Ascending aorta (tissue), 2 donors: ENCODE measurements at regions not wholly inside any gene's neighbourhood (a gene's known extent, or its start where the extent isn't known, plus 50 kb on each side); places are given as distances from the start of the nearest gene placed in this dataset.
"Not testable (repeated sequence)": the region's sequence is repeated elsewhere in the genome, so short reads cannot be mapped to it uniquely, and the experiment has no call there.

ENCODE experiments used
- DNase-seq, 2 donors: peaks; one replicate each; pipeline ENCODE4 v3.0.0-alpha.2; 2019; ENCODE audit warnings: low spot score in 2 of 2
- H3K27ac ChIP-seq, 2 donors: fragments of 200-600 bp; sonication (generic); one replicate each; pipeline ENCODE4 v1.5.1; 2016 to 2017; ENCODE audit warnings: mild to moderate bottlenecking in 1 of 2
- H3K27me3 ChIP-seq: fragments of 200-600 bp; sonication (generic); one replicate; pipeline ENCODE4 v1.5.1; 2017
- H3K36me3 ChIP-seq, 2 donors: fragments of 200-600 bp; sonication (generic); one replicate each; pipeline ENCODE4 v1.5.1; 2016
- H3K4me1 ChIP-seq, 2 donors: fragments of 200-600 bp; sonication (generic); one replicate each; pipeline ENCODE4 v1.5.1; 2016 to 2017; ENCODE audit warnings: mild to moderate bottlenecking in 1 of 2
- H3K4me3 ChIP-seq, 2 donors: fragments of 200-600 bp; sonication (generic); one replicate each; pipeline ENCODE4 v1.5.1; 2016 to 2017; ENCODE audit warnings: mild to moderate bottlenecking in 1 of 2
- H3K9me3 ChIP-seq, 2 donors: fragments of 200-600 bp; sonication (generic); one replicate each; pipeline ENCODE4 v1.5.1; 2016
- intact Hi-C: fragments of 100-400 bp; cut with DNase I; formaldehyde crosslinking; loops from one replicate; pipeline ENCODE4 v1.15.1; 2023
- TF ChIP-seq, protein P1 (sequence below), 3 experiments: fragments of 200-600 bp in 2 of 3; fragments of 450-650 bp in 1 of 3; sonication (generic) in 2 of 3; IDR thresholded peaks; one replicate each; pipeline ENCODE4 v1.5.1; 2016 to 2019; ENCODE audit warnings: antibody characterized with exemption in 3 of 3, mild to moderate bottlenecking in 1 of 3, moderate library complexity in 1 of 3

DNA sequence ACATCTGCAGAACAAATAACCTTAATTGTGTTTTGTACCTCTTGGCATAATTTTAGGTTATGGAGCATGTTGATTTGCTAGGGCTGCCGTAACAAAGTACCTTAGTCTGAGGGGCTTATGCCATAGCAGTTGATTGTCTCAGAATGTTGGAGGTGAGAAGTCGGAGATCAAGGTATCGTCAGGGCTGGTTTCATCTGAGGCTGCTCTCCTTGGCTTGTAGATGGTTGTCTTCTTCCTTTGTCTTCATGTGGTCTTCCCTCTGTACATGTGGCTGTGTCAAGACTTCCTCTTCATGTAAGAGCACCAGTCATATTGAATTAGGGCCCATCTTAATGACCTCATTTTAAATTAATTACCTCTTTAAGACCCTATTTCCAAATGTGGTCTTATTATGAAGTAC is 64.4 kb upstream of the PTHLH start:
- Histone ChIP-seq H3K27ac (no peak overlapping the region), H3K9me3 (no peaks in the 10 kb centered on the region), H3K27me3 (no peaks in the 10 kb centered on the region), H3K4me1 (no peaks in the 10 kb centered on the region), H3K4me3 (no peak overlapping the region), H3K36me3 (no peaks in the 10 kb centered on the region)
- TF ChIP-seq, protein P1, sequence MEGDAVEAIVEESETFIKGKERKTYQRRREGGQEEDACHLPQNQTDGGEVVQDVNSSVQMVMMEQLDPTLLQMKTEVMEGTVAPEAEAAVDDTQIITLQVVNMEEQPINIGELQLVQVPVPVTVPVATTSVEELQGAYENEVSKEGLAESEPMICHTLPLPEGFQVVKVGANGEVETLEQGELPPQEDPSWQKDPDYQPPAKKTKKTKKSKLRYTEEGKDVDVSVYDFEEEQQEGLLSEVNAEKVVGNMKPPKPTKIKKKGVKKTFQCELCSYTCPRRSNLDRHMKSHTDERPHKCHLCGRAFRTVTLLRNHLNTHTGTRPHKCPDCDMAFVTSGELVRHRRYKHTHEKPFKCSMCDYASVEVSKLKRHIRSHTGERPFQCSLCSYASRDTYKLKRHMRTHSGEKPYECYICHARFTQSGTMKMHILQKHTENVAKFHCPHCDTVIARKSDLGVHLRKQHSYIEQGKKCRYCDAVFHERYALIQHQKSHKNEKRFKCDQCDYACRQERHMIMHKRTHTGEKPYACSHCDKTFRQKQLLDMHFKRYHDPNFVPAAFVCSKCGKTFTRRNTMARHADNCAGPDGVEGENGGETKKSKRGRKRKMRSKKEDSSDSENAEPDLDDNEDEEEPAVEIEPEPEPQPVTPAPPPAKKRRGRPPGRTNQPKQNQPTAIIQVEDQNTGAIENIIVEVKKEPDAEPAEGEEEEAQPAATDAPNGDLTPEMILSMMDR (IDR thresholded peaks at IDR 0.05) = no peak
- DNase-seq = no peak
- intact Hi-C loops = no loop called here

DNA sequence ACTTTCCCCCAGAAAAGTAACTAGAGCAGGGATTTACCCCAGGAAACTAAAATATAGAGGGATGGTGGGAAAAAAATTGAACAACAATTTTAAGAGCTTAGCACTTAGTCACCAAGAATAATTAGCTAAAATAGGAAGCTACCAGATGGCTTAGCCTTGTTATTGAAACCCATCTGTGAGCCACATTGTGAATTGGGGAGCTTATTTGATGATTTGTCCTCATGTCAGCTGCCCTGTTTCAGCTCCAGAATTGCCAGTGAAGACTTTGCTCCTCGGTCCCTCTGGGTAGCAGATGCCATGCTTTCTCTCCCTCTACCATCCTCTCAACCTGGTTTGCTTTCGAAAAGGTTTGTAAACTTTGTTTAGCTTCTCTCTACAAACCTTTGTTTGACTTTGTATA is 67.7 kb upstream of the PTHLH start:
- no peak for DNase-seq
- Histone ChIP-seq H3K4me3 (no peak overlapping the region), H3K9me3 (no peaks in the 10 kb centered on the region), H3K36me3 (no peaks in the 10 kb centered on the region), H3K4me1 (no peaks in the 10 kb centered on the region), H3K27ac (no peak overlapping the region), H3K27me3 (no peaks in the 10 kb centered on the region)
- intact Hi-C loops = no loop called here
- TF ChIP-seq, protein P1 (IDR thresholded peaks at IDR 0.05) = no peak

DNA sequence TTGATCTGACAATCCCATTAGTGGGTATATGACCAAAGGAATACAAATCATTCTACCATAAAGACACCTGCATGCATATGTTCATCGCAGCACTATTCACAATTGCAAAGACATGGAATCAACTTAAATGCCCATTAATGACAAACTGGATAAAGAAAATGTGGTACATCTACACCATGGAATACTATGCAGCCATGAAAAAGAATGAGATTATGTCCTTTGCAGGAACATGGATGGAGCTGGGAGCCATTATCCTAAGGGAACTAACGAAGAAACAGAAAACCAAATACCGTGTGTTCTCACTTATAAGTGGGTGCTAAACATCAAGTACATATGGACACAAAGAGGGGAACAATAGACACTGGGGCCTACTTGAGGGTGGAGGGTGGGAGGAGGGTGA is 74.1 kb upstream of the PTHLH start:
- H3K27me3 ChIP-seq, H3K9me3 ChIP-seq, H3K4me1 ChIP-seq, H3K27ac ChIP-seq, H3K4me3 ChIP-seq, intact Hi-C loops, H3K36me3 ChIP-seq, DNase-seq: not testable (repeated sequence)

DNA sequence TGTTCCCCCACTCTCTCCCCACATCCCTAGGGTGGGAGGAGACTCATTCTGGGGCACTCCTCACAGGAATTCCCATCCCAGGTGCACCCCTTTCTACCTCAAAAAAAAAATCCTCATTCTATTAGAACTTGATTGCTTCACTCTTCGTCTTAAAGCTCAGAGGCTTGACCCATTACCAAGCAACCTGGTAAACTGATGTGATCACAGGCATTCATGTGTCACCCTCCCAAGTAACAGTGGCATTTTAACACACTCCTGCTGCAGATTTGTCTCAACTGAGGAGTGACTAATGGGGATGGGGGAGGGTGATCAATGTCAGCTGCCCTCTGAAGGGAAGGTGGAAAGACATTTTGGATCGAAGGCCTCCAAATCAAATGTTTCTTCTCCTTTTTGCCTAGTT is 78.1 kb upstream of the PTHLH start:
- no peaks in the 10 kb centered on the region for H3K4me1 ChIP-seq
- TF ChIP-seq, protein P1 (IDR thresholded peaks at IDR 0.05) = no peak
- intact Hi-C loops = no loop called here
- no peak overlapping the region for H3K4me3 ChIP-seq
- H3K27ac ChIP-seq = no peak overlapping the region
- no peaks in the 10 kb centered on the region for H3K9me3 ChIP-seq
- H3K27me3 ChIP-seq = no peaks in the 10 kb centered on the region
- no peaks in the 10 kb centered on the region for H3K36me3 ChIP-seq
- no peak for DNase-seq

DNA sequence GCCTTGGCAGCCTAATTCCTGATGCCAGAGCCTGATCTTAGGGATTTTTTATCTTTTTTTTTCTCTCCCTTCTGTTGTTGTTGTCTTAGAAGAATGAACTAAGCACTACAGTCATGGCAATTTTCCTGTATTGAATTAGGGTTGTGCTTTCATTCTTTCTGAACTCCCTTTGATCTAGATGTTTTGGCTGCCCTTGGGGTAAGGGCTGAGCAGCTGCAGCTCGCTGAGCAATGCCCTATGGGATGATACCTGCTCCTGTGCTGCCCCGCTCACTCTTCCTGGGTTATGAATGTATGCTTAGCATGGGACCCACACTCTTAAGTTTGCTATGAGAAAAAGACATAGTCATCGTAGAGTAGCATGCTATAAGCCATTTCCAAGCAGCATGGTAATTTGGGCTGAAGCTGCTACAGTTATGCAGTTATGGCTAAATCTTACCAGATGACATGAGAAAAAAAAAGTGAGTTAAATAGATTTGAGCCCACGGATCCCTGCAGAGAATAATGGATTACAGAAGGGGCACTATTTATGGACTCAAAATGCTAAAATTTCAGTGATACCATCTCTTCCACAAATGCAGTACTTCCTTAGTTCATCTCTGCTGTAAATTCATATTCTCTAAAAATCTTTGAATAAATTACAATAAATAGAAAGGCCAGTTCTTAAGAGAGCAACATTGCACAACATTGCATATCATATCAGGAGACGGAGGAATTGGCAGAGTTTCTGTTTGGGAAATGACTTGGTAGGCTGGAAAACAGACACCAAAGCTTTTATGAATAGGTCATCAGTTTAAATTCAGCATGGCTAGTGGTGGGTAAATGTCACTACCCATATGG is 79.2 kb upstream of the PTHLH start:
- intact Hi-C loops = no loop called here
- no peaks in the 10 kb centered on the region for H3K27me3 ChIP-seq
- H3K36me3 ChIP-seq = no peaks in the 10 kb centered on the region
- H3K4me3 ChIP-seq = no peak overlapping the region
- no peak for DNase-seq
- no peaks in the 10 kb centered on the region for H3K4me1 ChIP-seq
- H3K27ac ChIP-seq = no peak overlapping the region
- no peaks in the 10 kb centered on the region for H3K9me3 ChIP-seq
- TF ChIP-seq, protein P1 (IDR thresholded peaks at IDR 0.05) = no peak

DNA sequence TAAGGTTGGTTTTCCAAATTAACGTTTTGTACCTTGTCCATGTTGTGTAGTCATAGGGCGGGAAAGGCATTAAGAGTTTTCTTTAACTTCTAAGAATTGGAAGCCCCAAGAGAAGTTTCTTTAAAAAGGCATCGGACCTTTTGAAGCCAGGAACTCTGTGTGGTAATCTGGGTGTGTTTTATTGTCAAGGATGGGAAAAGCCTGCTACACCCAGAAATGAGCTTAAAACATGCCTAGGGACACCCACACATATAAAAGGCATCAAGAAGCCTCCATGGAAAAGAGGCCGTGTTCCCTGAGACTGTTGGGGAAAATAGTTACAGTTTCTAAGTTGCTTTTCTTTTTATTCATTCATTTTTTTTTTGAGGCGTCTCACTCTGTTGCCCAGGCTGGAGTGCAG is 81.0 kb upstream of the PTHLH start:
- intact Hi-C loops = no loop called here
- Histone ChIP-seq H3K4me3 (no peak overlapping the region), H3K36me3 (no peaks in the 10 kb centered on the region), H3K27ac (no peak overlapping the region), H3K27me3 (no peaks in the 10 kb centered on the region), H3K9me3 (no peaks in the 10 kb centered on the region), H3K4me1 (no peaks in the 10 kb centered on the region)
- DNase-seq = no peak
- TF ChIP-seq, protein P1 (IDR thresholded peaks at IDR 0.05) = no peak
